PC-9 (cell line): ENCODE measurements at regions not wholly inside any gene's neighbourhood (a gene's known extent, or its start where the extent isn't known, plus 50 kb on each side); places are given as distances from the start of the nearest gene placed in this dataset.
A peak's percentile ranks its signal among the peaks of the same experiment; 100 is the strongest.
"Not testable (repeated sequence)": the region's sequence is repeated elsewhere in the genome, so short reads cannot be mapped to it uniquely, and the experiment has no call there.

Experiments
- BruUV-seq: library from RNA; stranded (reverse); fragments of 400-500 nt; replicated peaks from 2 replicates; lab custom pipeline; 2021; lab: Mats Ljungman, UMichigan
- CTCF ChIA-PET: fragments of 300-600 bp; sonication (Branson Sonifier 250); formaldehyde crosslinking; loops from one replicate; lab custom pipeline; 2022; ENCODE audit warnings: antibody characterized with exemption; lab: Charles Lee
- POLR2A ChIA-PET: fragments of 300-600 bp; sonication (Branson Sonifier 250); formaldehyde crosslinking; loops from one replicate; lab custom pipeline; 2022; ENCODE audit warnings: antibody characterized with exemption; ENCODE audit not compliant: unreplicated experiment; lab: Charles Lee
- DNase-seq, 2 experiments: peaks; one replicate each; pipeline versions ENCODE4 v3.0.0 to v3.0.0-alpha.2; 2015 to 2022; ENCODE audit warnings: mixed read lengths in 1 of 2
- H2AFZ ChIP-seq: fragments of 200-600 bp; sonication (generic); 2 replicates; pipeline ENCODE4 v1.8.1; 2017; ENCODE audit warnings: antibody characterized with exemption
- H3F3A ChIP-seq: fragments of 200-600 bp; sonication (generic); 2 replicates; pipeline ENCODE4 v1.8.1; 2017; ENCODE audit warnings: antibody characterized with exemption, mild to moderate bottlenecking, low read depth; ENCODE audit not compliant: insufficient read depth
- H3K27ac ChIP-seq: fragments of 200-600 bp; sonication (generic); 2 replicates; pipeline ENCODE4 v1.6.1; 2016; ENCODE audit warnings: mixed run types
- H3K27me3 ChIP-seq: fragments of 200-600 bp; sonication (generic); 2 replicates; pipeline ENCODE4 v1.6.1; 2016; ENCODE audit warnings: low read depth, mixed run types; ENCODE audit not compliant: insufficient read depth
- H3K36me3 ChIP-seq: fragments of 200-600 bp; sonication (generic); 2 replicates; pipeline ENCODE4 v1.6.1; 2016; ENCODE audit warnings: low read depth, mixed run types
- H3K4me1 ChIP-seq: fragments of 200-600 bp; sonication (generic); replicated peaks from 2 replicates; pipeline ENCODE4 v1.6.1; 2016; ENCODE audit warnings: mixed run types; ENCODE audit not compliant: insufficient read depth
- H3K4me2 ChIP-seq: fragments of 200-600 bp; sonication (generic); 2 replicates; pipeline ENCODE4 v1.6.1; 2017; ENCODE audit warnings: mixed run types
- H3K4me3 ChIP-seq: fragments of 200-600 bp; sonication (generic); 2 replicates; pipeline ENCODE4 v1.6.1; 2016; ENCODE audit warnings: mixed run types
- H3K79me2 ChIP-seq: fragments of 200-600 bp; sonication (generic); 2 replicates; pipeline ENCODE4 v1.6.1; 2017; ENCODE audit warnings: low read depth, mixed run types
- H3K9me2 ChIP-seq: fragments of 200-600 bp; sonication (generic); 2 replicates; pipeline ENCODE4 v1.8.1; 2017; ENCODE audit warnings: mild to moderate bottlenecking; ENCODE audit not compliant: insufficient read depth
- H3K9me3 ChIP-seq: fragments of 200-600 bp; sonication (generic); 2 replicates; pipeline ENCODE4 v1.8.1; 2016; ENCODE audit warnings: low read depth; ENCODE audit not compliant: insufficient read depth
- H4K20me1 ChIP-seq: fragments of 200-600 bp; sonication (generic); 2 replicates; pipeline ENCODE4 v1.8.1; 2017; ENCODE audit not compliant: insufficient read depth
- CTCF ChIP-seq: fragments of 200-600 bp; sonication (generic); conservative IDR thresholded peaks from 2 replicates; pipeline ENCODE4 v1.6.1; 2017; ENCODE audit warnings: mixed run types, antibody characterized with exemption, mild to moderate bottlenecking, moderate library complexity
- EZH2 ChIP-seq: fragments of 200-600 bp; sonication (generic); IDR thresholded peaks from 2 replicates; pipeline ENCODE4 v1.8.0; 2017; ENCODE audit warnings: antibody characterized with exemption, low read depth
- intact Hi-C: fragments of 100-400 bp; cut with micrococcal nuclease; formaldehyde crosslinking; loops from one replicate; pipeline ENCODE4 v1.10.0; 2022; ENCODE audit not compliant: unreplicated experiment

GRCh38 chr5:51696122-51696521, 312.9 kb downstream of the ISL1 start:
- CTCF ChIA-PET = no interaction called here
- intact Hi-C loops = no loop called here

GRCh38 chr5:51702046-51702445, 318.8 kb downstream of the ISL1 start:
- H3K36me3 ChIP-seq, H3F3A ChIP-seq, H3K4me2 ChIP-seq, H3K4me3 ChIP-seq, H3K79me2 ChIP-seq, H3K27ac ChIP-seq, H3K9me2 ChIP-seq, POLR2A ChIA-PET, CTCF ChIA-PET, H4K20me1 ChIP-seq, H3K27me3 ChIP-seq, intact Hi-C loops, H3K9me3 ChIP-seq, BruUV-seq, H3K4me1 ChIP-seq, DNase-seq, H2AFZ ChIP-seq: not testable (repeated sequence)

More at GRCh38 chr5:51696122-51696521, 312.9 kb downstream of the ISL1 start:
- no peak overlapping the region for H3K27ac ChIP-seq
- H3K9me2 ChIP-seq = no peaks in the 10 kb centered on the region
- DNase-seq = no peak
- no peak overlapping the region for H3K4me2 ChIP-seq
- no peaks in the 10 kb centered on the region for H3K9me3 ChIP-seq
- no peak for TF ChIP-seq EZH2
- no peak for TF ChIP-seq CTCF
- no peaks in the 10 kb centered on the region for H3K27me3 ChIP-seq
- H3F3A ChIP-seq = no peaks in the 10 kb centered on the region
- H2AFZ ChIP-seq = no peak overlapping the region
- H3K4me3 ChIP-seq = no peak overlapping the region
- BruUV-seq = no TSS peak
- no peaks in the 10 kb centered on the region for H3K36me3 ChIP-seq
- H3K4me1 ChIP-seq = no peaks in the 10 kb centered on the region
- POLR2A ChIA-PET = no interaction called here
- no peaks in the 10 kb centered on the region for H3K79me2 ChIP-seq
- no peaks in the 10 kb centered on the region for H4K20me1 ChIP-seq

DNA sequence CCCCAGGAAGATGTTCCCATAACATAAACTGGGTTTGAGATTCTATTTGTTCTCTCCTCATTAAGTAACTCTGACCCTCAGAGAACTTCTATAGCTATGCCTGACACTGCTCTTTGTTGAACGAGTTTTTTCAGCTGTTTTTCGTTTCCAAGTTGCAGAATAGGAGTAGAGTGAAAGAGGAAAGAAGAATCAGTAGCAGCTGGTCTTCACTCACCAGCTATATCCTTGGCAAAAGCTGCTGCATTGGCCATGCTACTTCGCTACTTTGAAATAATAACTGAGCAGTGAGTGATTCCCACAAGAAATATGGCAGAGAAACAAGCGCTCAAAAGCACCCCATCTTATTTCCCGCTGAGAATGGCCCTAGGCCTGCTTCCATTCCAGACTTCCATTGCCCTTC, 329.0 kb downstream of the ISL1 start:
- POLR2A ChIA-PET = no interaction called here
- no peak for DNase-seq
- intact Hi-C loops = no loop called here
- CTCF ChIA-PET = no interaction called here
- no peak overlapping the region for H3K4me3 ChIP-seq
- no peaks in the 10 kb centered on the region for H3K4me1 ChIP-seq
- no TSS peak for BruUV-seq
- H3K9me2 ChIP-seq = no peaks in the 10 kb centered on the region
- no peaks in the 10 kb centered on the region for H3F3A ChIP-seq
- H3K79me2 ChIP-seq = no peaks in the 10 kb centered on the region
- H4K20me1 ChIP-seq = no peaks in the 10 kb centered on the region; the same call in 1 of the 2 replicates
- H3K9me3 ChIP-seq = peaks cover 3% of the 10 kb centered on the region; the same call in 1 of the 2 replicates
- H2AFZ ChIP-seq = peak overlapping the region; percentile 16; the same call in 1 of the 2 replicates
- no peak for TF ChIP-seq CTCF
- TF ChIP-seq EZH2 = no peak
- H3K27ac ChIP-seq = no peak overlapping the region
- no peaks in the 10 kb centered on the region for H3K36me3 ChIP-seq
- no peaks in the 10 kb centered on the region for H3K27me3 ChIP-seq
- H3K4me2 ChIP-seq = no peak overlapping the region

GRCh38 chr5:51715445-51715844, 332.2 kb downstream of the ISL1 start:
- H3K9me3 ChIP-seq, H3F3A ChIP-seq, CTCF ChIA-PET, H3K27ac ChIP-seq, intact Hi-C loops, H3K4me1 ChIP-seq, H3K4me2 ChIP-seq, DNase-seq, H3K27me3 ChIP-seq, H3K9me2 ChIP-seq, H4K20me1 ChIP-seq, H3K79me2 ChIP-seq, H3K4me3 ChIP-seq, H2AFZ ChIP-seq, POLR2A ChIA-PET, BruUV-seq, H3K36me3 ChIP-seq: not testable (repeated sequence)
